ENCODE measurements at regions not wholly inside any gene's neighbourhood (a gene's known extent, or its start where the extent isn't known, plus 50 kb on each side); places are given as distances from the start of the nearest gene placed in this dataset.
A peak's percentile ranks its signal among the peaks of the same experiment; 100 is the strongest.
"Not testable (repeated sequence)": the region's sequence is repeated elsewhere in the genome, so short reads cannot be mapped to it uniquely, and the experiment has no call there.

GRCh38 chr16:88310796-88311605 is 71.8 kb upstream of the ZNF469 start:
- DNase-seq (ENCODE audit: low read depth in 2 of 3, low spot score in 2 of 3), result no peak

- not testable (repeated sequence) for DNase-seq (ENCODE audit: low read depth in 2 of 3, low spot score in 2 of 3)
These were observed 70.9 kb upstream of the ZNF469 start for GRCh38 chr16:88311860-88312259.

- no peak for DNase-seq (ENCODE audit: low read depth in 2 of 3, low spot score in 2 of 3)
These were observed 70.0 kb upstream of the ZNF469 start for GRCh38 chr16:88312732-88313131.

GRCh38 chr16:88314991-88315542 is 67.7 kb upstream of the ZNF469 start:
- no peak for DNase-seq (ENCODE audit: low read depth in 2 of 3, low spot score in 2 of 3)

GRCh38 chr16:88315543-88316105 is 67.1 kb upstream of the ZNF469 start:
- DNase-seq (ENCODE audit: low read depth in 2 of 3, low spot score in 2 of 3), result peak in 1 of 3 donors; percentile 21

- no peak for DNase-seq (ENCODE audit: low read depth in 2 of 3, low spot score in 2 of 3)
These were observed 66.6 kb upstream of the ZNF469 start for GRCh38 chr16:88316151-88316550.

- DNase-seq (ENCODE audit: low read depth in 2 of 3, low spot score in 2 of 3), result no peak
These were observed 65.7 kb upstream of the ZNF469 start for GRCh38 chr16:88316941-88317612.

- no peak for DNase-seq (ENCODE audit: low read depth in 2 of 3, low spot score in 2 of 3)
These were observed 65.2 kb upstream of the ZNF469 start for GRCh38 chr16:88317613-88317965.

GRCh38 chr16:88318051-88318450 is 64.7 kb upstream of the ZNF469 start:
- no peak for DNase-seq (ENCODE audit: low read depth in 2 of 3, low spot score in 2 of 3)

- no peak for DNase-seq (ENCODE audit: low read depth in 2 of 3, low spot score in 2 of 3)
These were observed 64.2 kb upstream of the ZNF469 start for GRCh38 chr16:88318521-88318920.

- no peak for DNase-seq (ENCODE audit: low read depth in 2 of 3, low spot score in 2 of 3)
These were observed 63.4 kb upstream of the ZNF469 start for GRCh38 chr16:88319116-88319965.

- peak in 1 of 3 donors; percentile 7 for DNase-seq (ENCODE audit: low read depth in 2 of 3, low spot score in 2 of 3)
These were observed 61.7 kb upstream of the ZNF469 start for GRCh38 chr16:88320947-88321634.

- DNase-seq (ENCODE audit: low read depth in 2 of 3, low spot score in 2 of 3), result no peak
These were observed 60.9 kb upstream of the ZNF469 start for GRCh38 chr16:88321635-88322499.

- DNase-seq (ENCODE audit: low read depth in 2 of 3, low spot score in 2 of 3), result no peak
These were observed 60.2 kb upstream of the ZNF469 start for GRCh38 chr16:88322500-88322970.

GRCh38 chr16:88323041-88323440 is 59.7 kb upstream of the ZNF469 start:
- DNase-seq (ENCODE audit: low read depth in 2 of 3, low spot score in 2 of 3), result no peak

GRCh38 chr16:88323546-88324330 is 59.0 kb upstream of the ZNF469 start:
- DNase-seq (ENCODE audit: low read depth in 2 of 3, low spot score in 2 of 3), result no peak

- no peak for DNase-seq (ENCODE audit: low read depth in 2 of 3, low spot score in 2 of 3)
These were observed 57.5 kb upstream of the ZNF469 start for GRCh38 chr16:88325087-88325750.

GRCh38 chr16:88325976-88326375 is 56.8 kb upstream of the ZNF469 start:
- DNase-seq (ENCODE audit: low read depth in 2 of 3, low spot score in 2 of 3), result no peak

Measured in hematopoietic multipotent progenitor cell (in vitro differentiated cells).